ENCODE measurements at regions not wholly inside any gene's neighbourhood (a gene's known extent, or its start where the extent isn't known, plus 50 kb on each side); places are given as distances from the start of the nearest gene placed in this dataset.

GRCh38 chr2:7685342-7686015, 768.3 kb downstream of the RNF144A start:
- Mint-ChIP-seq H3K27ac (no peak overlapping the region), H3K4me3 (no peak overlapping the region), H3K27me3 (ENCODE audit: insufficient read depth) (no peaks in the 10 kb centered on the region), H3K36me3 (ENCODE audit: low read depth) (no peaks in the 10 kb centered on the region), H3K4me1 (peaks cover 14% of the 10 kb centered on the region), H3K9me3 (no peaks in the 10 kb centered on the region)
- WGBS, 2 experiments (ENCODE audit: insufficient coverage in 1 of 2, insufficient read length in 1 of 2), result 81 to 82% methylated on average over 5 of the region's 5 CpGs
- no peaks in the 10 kb centered on the region for H3K27me3 ChIP-seq (ENCODE audit: control insufficient read depth, insufficient read depth, low read length, poor library complexity, severe bottlenecking)
- no peak for TF ChIP-seq CTCF (conservative IDR thresholded peaks at IDR 0.05)
- H3K36me3 ChIP-seq (ENCODE audit: control insufficient read depth, insufficient read depth, low read length), result no peaks in the 10 kb centered on the region
- no peak overlapping the region for H3K27ac ChIP-seq (ENCODE audit: low read depth, low read length)
- DNase-seq, result no peak
- H3K4me1 ChIP-seq (ENCODE audit: control insufficient read depth, insufficient read depth, low read length), result no peaks in the 10 kb centered on the region
- no peak overlapping the region for H3K4me3 ChIP-seq (ENCODE audit: low read length)
- no peak overlapping the region for H3K9ac ChIP-seq (ENCODE audit: extremely low read depth, low read length, poor library complexity, severe bottlenecking)
- H3K9me3 ChIP-seq (ENCODE audit: control insufficient read depth, low read length), result no peaks in the 10 kb centered on the region

GRCh38 chr2:7686016-7686385, 768.8 kb downstream of the RNF144A start:
- no peak for DNase-seq
- Mint-ChIP-seq H3K9me3 (no peaks in the 10 kb centered on the region), H3K4me3 (no peak overlapping the region), H3K27ac (no peak overlapping the region), H3K27me3 (ENCODE audit: insufficient read depth) (no peaks in the 10 kb centered on the region), H3K4me1 (peaks cover 14% of the 10 kb centered on the region), H3K36me3 (ENCODE audit: low read depth) (no peaks in the 10 kb centered on the region)
- Histone ChIP-seq H3K27ac (ENCODE audit: low read depth, low read length) (no peak overlapping the region), H3K27me3 (ENCODE audit: control insufficient read depth, insufficient read depth, low read length, poor library complexity, severe bottlenecking) (no peaks in the 10 kb centered on the region), H3K4me3 (ENCODE audit: low read length) (no peak overlapping the region), H3K36me3 (ENCODE audit: control insufficient read depth, insufficient read depth, low read length) (no peaks in the 10 kb centered on the region), H3K4me1 (ENCODE audit: control insufficient read depth, insufficient read depth, low read length) (no peaks in the 10 kb centered on the region), H3K9me3 (ENCODE audit: control insufficient read depth, low read length) (no peaks in the 10 kb centered on the region), H3K9ac (ENCODE audit: extremely low read depth, low read length, poor library complexity, severe bottlenecking) (no peak overlapping the region)
- WGBS, 2 experiments (ENCODE audit: insufficient coverage in 1 of 2, insufficient read length in 1 of 2), result 93 to 96% methylated on average over 3 of the region's 3 CpGs
- no peak for TF ChIP-seq CTCF (conservative IDR thresholded peaks at IDR 0.05)

- no peak overlapping the region for H3K4me3 ChIP-seq (ENCODE audit: low read length)
- WGBS, 2 experiments (ENCODE audit: insufficient coverage in 1 of 2, insufficient read length in 1 of 2), result 97 to 100% methylated on average over 1 to 2 of the region's 3 CpGs
- no peaks in the 10 kb centered on the region for H3K27me3 ChIP-seq (ENCODE audit: control insufficient read depth, insufficient read depth, low read length, poor library complexity, severe bottlenecking)
- no peak overlapping the region for H3K4me3 Mint-ChIP-seq
- H3K27ac ChIP-seq (ENCODE audit: low read depth, low read length), result no peak overlapping the region
- H3K9me3 Mint-ChIP-seq, result no peaks in the 10 kb centered on the region
- no peak overlapping the region for H3K27ac Mint-ChIP-seq
- no peak for TF ChIP-seq CTCF (conservative IDR thresholded peaks at IDR 0.05)
- no peak for DNase-seq
- H3K4me1 Mint-ChIP-seq, result peaks cover 14% of the 10 kb centered on the region
- H3K9ac ChIP-seq (ENCODE audit: extremely low read depth, low read length, poor library complexity, severe bottlenecking), result no peak overlapping the region
- no peaks in the 10 kb centered on the region for H3K4me1 ChIP-seq (ENCODE audit: control insufficient read depth, insufficient read depth, low read length)
- no peaks in the 10 kb centered on the region for H3K36me3 Mint-ChIP-seq (ENCODE audit: low read depth)
- H3K27me3 Mint-ChIP-seq (ENCODE audit: insufficient read depth), result peaks cover 2% of the 10 kb centered on the region
- H3K9me3 ChIP-seq (ENCODE audit: control insufficient read depth, low read length), result no peaks in the 10 kb centered on the region
- H3K36me3 ChIP-seq (ENCODE audit: control insufficient read depth, insufficient read depth, low read length), result no peaks in the 10 kb centered on the region
These were observed 774.9 kb downstream of the RNF144A start for GRCh38 chr2:7691961-7692656.

Data from endodermal cell (in vitro differentiated cells).